Gastrocnemius medialis (tissue), 4 donors: ENCODE measurements at regions not wholly inside any gene's neighbourhood (a gene's known extent, or its start where the extent isn't known, plus 50 kb on each side); places are given as distances from the start of the nearest gene placed in this dataset.

Experiments
- ATAC-seq, 2 donors: fragments of 150-250 bp; one replicate each; pipeline ENCODE4 v1.9.1; 2016
- DNase-seq, 2 donors: peaks; one replicate each; pipeline ENCODE4 v3.0.0-alpha.2; 2019
- H3K27ac ChIP-seq, 4 donors: fragments of 200-600 bp; sonication (generic); 1 replicate in 1 of 4; 2 replicates in 3 of 4; pipeline ENCODE4 v1.5.1; 2016 to 2018; ENCODE audit warnings: mild to moderate bottlenecking in 2 of 4, moderate library complexity in 1 of 4
- H3K27me3 ChIP-seq, 3 donors: fragments of 200-600 bp; sonication (generic) in 2 of 3; 1 replicate in 1 of 3; 2 replicates in 2 of 3; pipeline versions ENCODE4 v1.5.1 to v1.6.0; 2016 to 2019; ENCODE audit warnings: mild to moderate bottlenecking in 1 of 3, moderate library complexity in 1 of 3
- H3K36me3 ChIP-seq, 2 donors: fragments of 200-600 bp; sonication (generic) in 1 of 2; one replicate each; pipeline ENCODE4 v1.5.1; 2017 to 2018
- H3K4me1 ChIP-seq, 2 donors: fragments of 200-600 bp; sonication (generic) in 1 of 2; one replicate each; pipeline ENCODE4 v1.5.1; 2016 to 2017; ENCODE audit warnings: mild to moderate bottlenecking in 2 of 2
- H3K4me3 ChIP-seq, 4 donors: fragments of 200-600 bp; sonication (generic) in 3 of 4; 1 replicate in 1 of 4; 2 replicates in 3 of 4; pipeline ENCODE4 v1.5.1; 2016 to 2019; ENCODE audit warnings: mild to moderate bottlenecking in 2 of 4
- H3K9me3 ChIP-seq, 3 donors: fragments of 200-600 bp; sonication (generic) in 2 of 3; 1 replicate in 1 of 3; 2 replicates in 2 of 3; pipeline ENCODE4 v1.5.1; 2016 to 2019
- CTCF ChIP-seq, 5 experiments: fragments of 450-650 bp in 3 of 5; fragments of 200-600 bp in 2 of 5; sonication (generic) in 2 of 5; IDR thresholded peaks in 4 of 5; conservative IDR thresholded peaks in 1 of 5; 1 replicate in 4 of 5; 2 replicates in 1 of 5; pipeline ENCODE4 v1.5.1; 2016 to 2019; ENCODE audit warnings: antibody characterized with exemption in 5 of 5, mild to moderate bottlenecking in 3 of 5, moderate library complexity in 3 of 5
- POLR2A ChIP-seq, 2 donors: fragments of 450-650 bp; IDR thresholded peaks; one replicate each; pipeline ENCODE4 v1.6.1; 2017; ENCODE audit warnings: antibody characterized with exemption in 2 of 2, mild to moderate bottlenecking in 2 of 2, moderate library complexity in 2 of 2
- in situ Hi-C, 4 donors: fragments of 200-750 bp; cut with MboI; loops; one replicate each; pipeline versions ENCODE4 v1.15.0 to v1.8.0; 2017; ENCODE audit warnings: low sequenced_read_pairs in 4 of 4
- intact Hi-C: fragments of 100-400 bp; cut with DNase I; formaldehyde crosslinking; loops from one replicate; pipeline ENCODE4 v1.15.1; 2023; ENCODE audit warnings: low total_unique reads

DNA sequence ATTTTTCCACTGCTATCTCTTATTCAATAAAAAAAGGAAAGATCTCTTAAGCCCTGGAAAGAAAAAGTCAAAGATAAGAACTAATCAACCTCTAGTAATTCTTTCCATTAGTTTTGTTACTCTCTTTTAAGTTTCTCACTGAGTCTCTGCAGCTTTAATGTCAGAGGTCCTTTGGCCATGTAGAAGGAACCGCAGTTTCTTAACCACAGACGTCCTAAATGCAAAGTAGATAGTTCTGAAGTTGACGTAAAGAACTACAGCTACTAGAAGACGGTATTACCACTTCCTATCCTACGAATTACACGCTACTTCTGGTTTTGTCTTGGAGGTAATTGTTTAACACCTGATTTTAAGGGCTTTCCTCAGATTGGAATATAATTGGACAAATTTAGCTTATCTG is 325.9 kb downstream of the ANKRD50 start:
- in situ Hi-C loops (no loop called here), intact Hi-C loops (no loop called here)
- Histone ChIP-seq H3K4me3 (no peak overlapping the region), H3K36me3 (no peaks in the 10 kb centered on the region), H3K27ac (no peak overlapping the region), H3K27me3 (no peaks in the 10 kb centered on the region), H3K9me3 (no peaks in the 10 kb centered on the region), H3K4me1 (no peaks in the 10 kb centered on the region)
- ATAC-seq (no peak), DNase-seq (no peak)
- TF ChIP-seq CTCF (IDR thresholded peaks at IDR 0.05 in 4 of 5, conservative IDR thresholded peaks at IDR 0.05 in 1 of 5) = no peak
- no peak for TF ChIP-seq POLR2A (IDR thresholded peaks at IDR 0.05)

DNA sequence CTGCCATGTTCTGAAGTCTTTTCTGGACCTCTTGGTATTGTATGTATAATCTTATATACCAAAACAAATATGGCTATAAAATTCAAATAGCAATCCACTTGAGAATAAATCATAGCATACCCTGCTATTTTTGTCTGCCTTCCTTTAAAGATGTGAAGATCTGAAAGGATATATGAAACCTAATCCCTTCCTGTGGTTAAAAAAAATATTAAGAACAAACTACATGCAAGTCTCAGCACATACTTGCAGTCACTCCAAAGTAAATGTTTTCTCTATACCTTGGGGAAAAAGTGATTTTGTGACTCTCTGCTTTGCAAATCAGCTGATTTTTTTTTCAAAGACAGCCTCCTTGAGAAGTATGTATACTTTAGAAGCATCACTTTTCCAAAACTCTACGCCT is 322.9 kb downstream of the ANKRD50 start:
- in situ Hi-C loops = no loop called here
- TF ChIP-seq POLR2A (IDR thresholded peaks at IDR 0.05) (no peak), CTCF (IDR thresholded peaks at IDR 0.05 in 4 of 5, conservative IDR thresholded peaks at IDR 0.05 in 1 of 5) (no peak)
- ATAC-seq = no peak

GRCh38 chr4:124390861-124391260 is 321.7 kb downstream of the ANKRD50 start:
- no peaks in the 10 kb centered on the region for H3K36me3 ChIP-seq
- no peak overlapping the region for H3K27ac ChIP-seq
- H3K9me3 ChIP-seq = no peaks in the 10 kb centered on the region
- intact Hi-C loops (no loop called here), in situ Hi-C loops (no loop called here)
- TF ChIP-seq CTCF (IDR thresholded peaks at IDR 0.05 in 4 of 5, conservative IDR thresholded peaks at IDR 0.05 in 1 of 5) = no peak
- TF ChIP-seq POLR2A (IDR thresholded peaks at IDR 0.05) = no peak
- H3K27me3 ChIP-seq = no peaks in the 10 kb centered on the region
- no peak overlapping the region for H3K4me3 ChIP-seq
- no peak for ATAC-seq
- H3K4me1 ChIP-seq = no peaks in the 10 kb centered on the region
- no peak for DNase-seq

More for the DNA sequence above, 322.9 kb downstream of the ANKRD50 start:
- no peaks in the 10 kb centered on the region for H3K9me3 ChIP-seq
- intact Hi-C loops = no loop called here
- no peaks in the 10 kb centered on the region for H3K27me3 ChIP-seq
- no peak overlapping the region for H3K4me3 ChIP-seq
- H3K36me3 ChIP-seq = no peaks in the 10 kb centered on the region
- no peaks in the 10 kb centered on the region for H3K4me1 ChIP-seq
- DNase-seq = no peak
- H3K27ac ChIP-seq = no peak overlapping the region

DNA sequence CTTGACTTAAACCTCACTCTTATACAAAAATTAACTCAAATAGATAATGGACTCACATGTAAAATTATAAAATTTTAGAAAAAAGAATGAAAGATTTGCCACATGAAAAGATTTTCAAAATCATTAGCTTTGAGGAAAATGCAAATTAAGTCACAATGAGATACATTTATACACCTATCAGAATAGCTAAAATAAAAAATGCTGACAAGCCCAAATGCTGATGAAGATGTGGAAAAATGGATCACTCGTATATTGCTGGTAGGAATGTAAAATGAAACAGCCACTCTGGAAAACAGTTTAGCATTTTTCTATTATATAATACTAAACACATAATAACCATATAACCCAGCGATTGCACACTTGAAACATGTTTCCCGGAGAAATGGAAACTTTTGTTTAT is 316.2 kb downstream of the ANKRD50 start:
- intact Hi-C loops = no loop called here
- no peak for DNase-seq
- no peak overlapping the region for H3K27ac ChIP-seq
- H3K4me3 ChIP-seq = no peak overlapping the region
- H3K4me1 ChIP-seq = no peaks in the 10 kb centered on the region
- H3K36me3 ChIP-seq = no peaks in the 10 kb centered on the region
- H3K27me3 ChIP-seq = no peaks in the 10 kb centered on the region
- no peak for ATAC-seq
- TF ChIP-seq POLR2A (IDR thresholded peaks at IDR 0.05) (no peak), CTCF (IDR thresholded peaks at IDR 0.05 in 4 of 5, conservative IDR thresholded peaks at IDR 0.05 in 1 of 5) (no peak)
- no peaks in the 10 kb centered on the region for H3K9me3 ChIP-seq
- in situ Hi-C loops = no loop called here

DNA sequence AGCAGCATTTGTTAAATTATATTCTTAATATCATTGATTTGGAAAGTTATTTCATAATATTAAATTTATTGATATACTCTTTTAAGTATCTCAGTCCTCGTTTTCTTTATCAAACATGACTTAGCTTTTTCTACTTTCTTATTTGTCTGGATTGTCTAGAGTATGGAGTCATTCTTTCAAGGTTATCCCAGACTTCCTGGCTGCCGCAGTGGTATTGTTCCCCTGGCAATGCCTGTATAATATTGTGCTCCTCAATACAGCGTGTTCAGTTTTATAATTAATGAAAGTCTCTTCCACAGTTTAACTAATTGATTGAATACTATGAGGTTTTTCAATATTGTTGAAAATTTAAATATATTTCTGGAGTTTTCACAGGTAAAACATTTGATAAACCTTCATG is 310.9 kb downstream of the ANKRD50 start:
- intact Hi-C loops = no loop called here
- DNase-seq = no peak

More for the DNA sequence above, 310.9 kb downstream of the ANKRD50 start:
- ATAC-seq = no peak
- H3K4me1 ChIP-seq = no peaks in the 10 kb centered on the region
- H3K9me3 ChIP-seq = no peaks in the 10 kb centered on the region
- no peak overlapping the region for H3K27ac ChIP-seq
- H3K36me3 ChIP-seq = no peaks in the 10 kb centered on the region
- H3K4me3 ChIP-seq = no peak overlapping the region
- in situ Hi-C loops = no loop called here
- H3K27me3 ChIP-seq = no peaks in the 10 kb centered on the region
- TF ChIP-seq POLR2A (IDR thresholded peaks at IDR 0.05) (no peak), CTCF (IDR thresholded peaks at IDR 0.05 in 4 of 5, conservative IDR thresholded peaks at IDR 0.05 in 1 of 5) (no peak)
